Spleen (tissue), 7 donors: ENCODE measurements at regions not wholly inside any gene's neighbourhood (a gene's known extent, or its start where the extent isn't known, plus 50 kb on each side); places are given as distances from the start of the nearest gene placed in this dataset.

Source experiments
- POLR2A ChIP-seq, 3 donors: fragments of 450-650 bp; IDR thresholded peaks; one replicate each; pipeline ENCODE4 v1.5.1; 2017; ENCODE audit warnings: antibody characterized with exemption in 3 of 3, mild to moderate bottlenecking in 1 of 3
- TF ChIP-seq, protein P1 (sequence below), 11 experiments: fragments of 200-600 bp in 7 of 11; fragments of 450-650 bp in 4 of 11; sonication (generic) in 4 of 11; IDR thresholded peaks in 8 of 11; conservative IDR thresholded peaks in 3 of 11; 1 replicate in 7 of 11; 2 replicates in 4 of 11; pipeline versions ENCODE4 v1.4.0 to v1.8.0; 2016 to 2021; ENCODE audit warnings: antibody characterized with exemption in 11 of 11, inconsistent platforms in 4 of 11, mild to moderate bottlenecking in 1 of 11
- donor health status: DM: no; HTN: no; CAD: no; lungs with moderate emphysema.
- donor health status: DM: no; HTN: no; CAD: no.
- donor health status: DM: no; HTN: no; CAD: no.

DNA sequence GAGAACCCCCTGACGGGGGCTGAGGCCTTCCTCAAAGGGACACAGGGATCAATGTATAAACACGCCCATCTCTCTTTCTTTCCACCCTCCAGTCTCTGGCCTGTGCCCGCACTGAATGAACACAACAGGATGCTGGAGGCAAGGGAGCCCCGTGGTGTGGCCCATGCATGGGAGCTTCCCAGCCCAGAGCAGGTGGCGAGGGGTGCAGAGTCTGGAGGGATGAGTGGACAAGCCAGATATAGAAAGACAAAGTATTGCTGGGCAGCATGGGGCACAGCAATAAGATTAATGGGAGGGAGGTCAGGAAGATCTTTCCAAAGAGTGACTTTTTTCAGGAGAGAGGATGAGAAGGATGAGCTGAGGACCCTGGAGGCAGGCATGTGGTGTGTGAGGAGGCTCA is 103.7 kb downstream of the C5orf15 start:
- TF ChIP-seq, protein P1, sequence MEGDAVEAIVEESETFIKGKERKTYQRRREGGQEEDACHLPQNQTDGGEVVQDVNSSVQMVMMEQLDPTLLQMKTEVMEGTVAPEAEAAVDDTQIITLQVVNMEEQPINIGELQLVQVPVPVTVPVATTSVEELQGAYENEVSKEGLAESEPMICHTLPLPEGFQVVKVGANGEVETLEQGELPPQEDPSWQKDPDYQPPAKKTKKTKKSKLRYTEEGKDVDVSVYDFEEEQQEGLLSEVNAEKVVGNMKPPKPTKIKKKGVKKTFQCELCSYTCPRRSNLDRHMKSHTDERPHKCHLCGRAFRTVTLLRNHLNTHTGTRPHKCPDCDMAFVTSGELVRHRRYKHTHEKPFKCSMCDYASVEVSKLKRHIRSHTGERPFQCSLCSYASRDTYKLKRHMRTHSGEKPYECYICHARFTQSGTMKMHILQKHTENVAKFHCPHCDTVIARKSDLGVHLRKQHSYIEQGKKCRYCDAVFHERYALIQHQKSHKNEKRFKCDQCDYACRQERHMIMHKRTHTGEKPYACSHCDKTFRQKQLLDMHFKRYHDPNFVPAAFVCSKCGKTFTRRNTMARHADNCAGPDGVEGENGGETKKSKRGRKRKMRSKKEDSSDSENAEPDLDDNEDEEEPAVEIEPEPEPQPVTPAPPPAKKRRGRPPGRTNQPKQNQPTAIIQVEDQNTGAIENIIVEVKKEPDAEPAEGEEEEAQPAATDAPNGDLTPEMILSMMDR (IDR thresholded peaks at IDR 0.05 in 8 of 11, conservative IDR thresholded peaks at IDR 0.05 in 3 of 11): no peak
- no peak for TF ChIP-seq POLR2A (IDR thresholded peaks at IDR 0.05)
